A673 (cell line): ENCODE measurements at regions not wholly inside any gene's neighbourhood (a gene's known extent, or its start where the extent isn't known, plus 50 kb on each side); places are given as distances from the start of the nearest gene placed in this dataset.

Experiments
- CTCF ChIP-seq: fragments of 300-800, 200-600 bp; sonication (generic); conservative IDR thresholded peaks from 2 replicates; pipeline ENCODE4 v1.5.1; 2017; ENCODE audit warnings: low read depth, mild to moderate bottlenecking, antibody characterized with exemption, low read length, moderate library complexity, mixed read lengths
- EZH2 ChIP-seq: fragments of 200-600 bp; sonication (generic); IDR thresholded peaks from 2 replicates; pipeline ENCODE4 v1.6.1; 2017; ENCODE audit warnings: borderline replicate concordance, low read depth, mild to moderate bottlenecking, mixed read lengths, antibody characterized with exemption, low read length; ENCODE audit not compliant: poor library complexity, severe bottlenecking

- TF ChIP-seq CTCF: no peak
- no peak for TF ChIP-seq EZH2
Observed at GRCh38 chr9:135394699-135395645, 84.6 kb upstream of the PPP1R26 start.
